CD4-positive, alpha-beta T cell (primary cell): ENCODE measurements at regions not wholly inside any gene's neighbourhood (a gene's known extent, or its start where the extent isn't known, plus 50 kb on each side); places are given as distances from the start of the nearest gene placed in this dataset.

ENCODE experiments used
- ATAC-seq: fragments of 200-7000 bp; cut with Tn5 transposase; one replicate; pipeline ENCODE4 v1.10.0; 2022; ENCODE audit warnings: mild to moderate bottlenecking; ENCODE audit not compliant: poor library complexity
- CTCF ChIA-PET: fragments of 350-600 bp; sonication (Branson Sonifier 250); formaldehyde crosslinking; loops from one replicate; lab custom pipeline; 2021; ENCODE audit warnings: antibody characterized with exemption, inconsistent platforms; lab: Charles Lee
- POLR2A ChIA-PET: fragments of 350-600 bp; sonication (Branson Sonifier 250); formaldehyde crosslinking; loops from one replicate; lab custom pipeline; 2021; ENCODE audit warnings: antibody characterized with exemption, inconsistent platforms; lab: Charles Lee
- DNase-seq, 14 experiments: peaks; one replicate each; pipeline ENCODE4 v3.0.0-alpha.2; 2013 to 2020; ENCODE audit warnings: mixed read lengths in 2 of 14
- H3K27ac ChIP-seq, 2 donors: one replicate each; pipeline versions ENCODE4 v1.5.1 to v1.7.0; 2013; ENCODE audit warnings: low read length in 2 of 2, low read depth in 1 of 2, mild to moderate bottlenecking in 1 of 2
- H3K27me3 ChIP-seq, 2 experiments: 1 replicate in 1 of 2; 2 replicates in 1 of 2; pipeline versions ENCODE4 v1.6.1 to v1.7.0; 2013; ENCODE audit warnings: low read length in 2 of 2, control low read depth in 1 of 2, mild to moderate bottlenecking in 1 of 2, moderate library complexity in 1 of 2; ENCODE audit not compliant: insufficient read depth in 2 of 2, control insufficient read depth in 1 of 2
- H3K36me3 ChIP-seq: one replicate; pipeline ENCODE4 v1.6.1; 2013; ENCODE audit warnings: low read length, control low read depth; ENCODE audit not compliant: insufficient read depth
- H3K4me1 ChIP-seq: one replicate; pipeline ENCODE4 v1.6.1; 2013; ENCODE audit warnings: low read length, control low read depth; ENCODE audit not compliant: insufficient read depth
- H3K4me3 ChIP-seq: one replicate; pipeline ENCODE4 v1.5.1; 2013; ENCODE audit warnings: mild to moderate bottlenecking, low read length, moderate library complexity
- H3K9me3 ChIP-seq, 2 experiments: 1 replicate in 1 of 2; 2 replicates in 1 of 2; pipeline versions ENCODE4 v1.6.1 to v1.7.0; 2013; ENCODE audit warnings: low read length in 2 of 2, mild to moderate bottlenecking in 2 of 2, control low read depth in 1 of 2, moderate library complexity in 1 of 2; ENCODE audit not compliant: control insufficient read depth in 1 of 2, insufficient read depth in 1 of 2
- H3K27ac Mint-ChIP-seq: one replicate; pipeline ENCODE4 v1.8.0; 2020; ENCODE audit warnings: mixed read lengths
- H3K27me3 Mint-ChIP-seq: one replicate; pipeline ENCODE4 v1.8.0; 2021; ENCODE audit warnings: mixed read lengths
- H3K36me3 Mint-ChIP-seq: one replicate; pipeline ENCODE4 v1.8.0; 2021; ENCODE audit warnings: low read depth, mixed read lengths
- H3K4me1 Mint-ChIP-seq: one replicate; pipeline ENCODE4 v1.8.0; 2021; ENCODE audit warnings: low read depth, mixed read lengths
- H3K4me3 Mint-ChIP-seq: one replicate; pipeline ENCODE4 v1.8.0; 2020; ENCODE audit warnings: mild to moderate bottlenecking, mixed read lengths
- H3K9me3 Mint-ChIP-seq: one replicate; pipeline ENCODE4 v1.8.0; 2020; ENCODE audit warnings: mixed read lengths
- intact Hi-C, 2 experiments: fragments of 100-400 bp; cut with DNase I in 1 of 2; cut with micrococcal nuclease in 1 of 2; formaldehyde crosslinking; loops; one replicate each; pipeline versions ENCODE4 v1.15.1 to v1.9.0; 2023 to 2025; cut with DNase I, micrococcal nuclease
- TF ChIP-seq, protein P1 (sequence below): fragments of 200-600 bp; IDR thresholded peaks from one replicate; pipeline ENCODE4 v1.8.0; 2022; ENCODE audit warnings: antibody characterized with exemption, mild to moderate bottlenecking

DNA sequence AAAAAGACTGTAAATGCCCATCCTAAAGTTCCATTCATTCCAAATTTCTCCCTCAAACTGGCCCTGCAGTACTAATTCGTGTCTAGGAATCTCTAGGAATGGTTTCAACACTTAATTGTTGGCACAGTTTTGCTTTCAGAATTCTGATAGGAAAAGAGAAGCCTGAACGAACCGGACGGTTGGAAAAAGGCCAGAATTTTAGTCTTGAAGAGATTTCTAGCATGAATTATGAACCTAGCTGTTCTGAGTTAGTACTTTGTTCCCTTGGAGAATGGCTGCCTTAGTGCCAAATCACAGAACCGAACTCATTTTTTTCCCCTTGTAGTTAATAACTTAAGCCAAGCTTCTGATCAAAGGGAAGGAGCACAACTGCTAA, 262.6 kb downstream of the ADAMTS20 start:
- CTCF ChIA-PET = no interaction called here
- no peaks in the 10 kb centered on the region for H3K9me3 Mint-ChIP-seq

DNA sequence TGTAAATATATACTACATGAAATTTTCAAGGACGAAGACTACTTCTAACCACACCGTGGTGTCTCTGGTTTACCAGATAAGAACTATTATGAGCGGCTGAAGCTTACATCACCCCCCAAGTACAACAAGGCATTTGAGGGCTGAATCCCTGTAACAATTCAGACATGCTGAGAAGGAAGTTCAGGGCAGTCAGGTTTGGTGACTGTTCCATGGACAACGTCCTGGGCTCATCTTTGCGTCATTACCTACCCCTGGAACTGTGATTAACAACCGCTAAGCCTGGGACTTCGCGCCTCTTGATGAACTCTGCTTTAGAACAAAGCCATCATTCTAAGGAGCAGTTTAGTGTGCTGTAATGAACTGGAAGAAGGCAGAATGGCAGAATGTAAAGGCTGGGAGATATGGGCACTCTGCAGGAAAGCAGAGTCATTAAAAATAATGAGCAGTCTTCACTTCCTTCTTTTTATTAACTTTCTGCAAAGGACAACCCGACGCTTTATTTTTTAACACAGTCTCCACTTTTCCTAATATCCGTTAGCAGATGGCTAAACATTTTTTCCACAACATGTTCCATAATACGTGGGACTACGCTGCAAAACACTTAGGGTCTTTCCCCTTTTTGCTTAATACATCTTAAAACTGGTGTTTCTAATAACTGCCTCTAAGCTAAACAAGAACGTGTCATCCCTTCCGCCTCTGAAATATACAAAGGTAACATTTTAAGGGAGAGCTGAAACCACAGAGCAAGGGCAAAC, 263.2 kb downstream of the ADAMTS20 start:
- Histone ChIP-seq H3K4me3 (no peak overlapping the region), H3K27me3 (no peaks in the 10 kb centered on the region), H3K4me1 (no peaks in the 10 kb centered on the region), H3K36me3 (no peaks in the 10 kb centered on the region), H3K9me3 (no peaks in the 10 kb centered on the region), H3K27ac (no peak overlapping the region)
- ATAC-seq = no peak
- no peaks in the 10 kb centered on the region for H3K4me1 Mint-ChIP-seq
- DNase-seq = no peak
- H3K36me3 Mint-ChIP-seq = no peaks in the 10 kb centered on the region
- no peaks in the 10 kb centered on the region for H3K9me3 Mint-ChIP-seq
- POLR2A ChIA-PET = no interaction called here
- H3K27ac Mint-ChIP-seq = no peak overlapping the region
- CTCF ChIA-PET = no interaction called here
- no peak overlapping the region for H3K4me3 Mint-ChIP-seq
- TF ChIP-seq, protein P1, sequence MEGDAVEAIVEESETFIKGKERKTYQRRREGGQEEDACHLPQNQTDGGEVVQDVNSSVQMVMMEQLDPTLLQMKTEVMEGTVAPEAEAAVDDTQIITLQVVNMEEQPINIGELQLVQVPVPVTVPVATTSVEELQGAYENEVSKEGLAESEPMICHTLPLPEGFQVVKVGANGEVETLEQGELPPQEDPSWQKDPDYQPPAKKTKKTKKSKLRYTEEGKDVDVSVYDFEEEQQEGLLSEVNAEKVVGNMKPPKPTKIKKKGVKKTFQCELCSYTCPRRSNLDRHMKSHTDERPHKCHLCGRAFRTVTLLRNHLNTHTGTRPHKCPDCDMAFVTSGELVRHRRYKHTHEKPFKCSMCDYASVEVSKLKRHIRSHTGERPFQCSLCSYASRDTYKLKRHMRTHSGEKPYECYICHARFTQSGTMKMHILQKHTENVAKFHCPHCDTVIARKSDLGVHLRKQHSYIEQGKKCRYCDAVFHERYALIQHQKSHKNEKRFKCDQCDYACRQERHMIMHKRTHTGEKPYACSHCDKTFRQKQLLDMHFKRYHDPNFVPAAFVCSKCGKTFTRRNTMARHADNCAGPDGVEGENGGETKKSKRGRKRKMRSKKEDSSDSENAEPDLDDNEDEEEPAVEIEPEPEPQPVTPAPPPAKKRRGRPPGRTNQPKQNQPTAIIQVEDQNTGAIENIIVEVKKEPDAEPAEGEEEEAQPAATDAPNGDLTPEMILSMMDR = no peak
- intact Hi-C loops = no loop called here
- no peaks in the 10 kb centered on the region for H3K27me3 Mint-ChIP-seq

More for the DNA sequence above, 262.6 kb downstream of the ADAMTS20 start:
- Mint-ChIP-seq H3K36me3 (no peaks in the 10 kb centered on the region), H3K27ac (no peak overlapping the region), H3K4me1 (no peaks in the 10 kb centered on the region), H3K27me3 (no peaks in the 10 kb centered on the region), H3K4me3 (no peak overlapping the region)
- no peaks in the 10 kb centered on the region for H3K36me3 ChIP-seq
- POLR2A ChIA-PET = no interaction called here
- H3K9me3 ChIP-seq = no peaks in the 10 kb centered on the region
- ATAC-seq (no peak), DNase-seq (no peak)
- H3K27me3 ChIP-seq = no peaks in the 10 kb centered on the region
- TF ChIP-seq, protein P1 = no peak
- no peak overlapping the region for H3K4me3 ChIP-seq
- intact Hi-C loops = no loop called here
- H3K27ac ChIP-seq = no peak overlapping the region
- no peaks in the 10 kb centered on the region for H3K4me1 ChIP-seq

DNA sequence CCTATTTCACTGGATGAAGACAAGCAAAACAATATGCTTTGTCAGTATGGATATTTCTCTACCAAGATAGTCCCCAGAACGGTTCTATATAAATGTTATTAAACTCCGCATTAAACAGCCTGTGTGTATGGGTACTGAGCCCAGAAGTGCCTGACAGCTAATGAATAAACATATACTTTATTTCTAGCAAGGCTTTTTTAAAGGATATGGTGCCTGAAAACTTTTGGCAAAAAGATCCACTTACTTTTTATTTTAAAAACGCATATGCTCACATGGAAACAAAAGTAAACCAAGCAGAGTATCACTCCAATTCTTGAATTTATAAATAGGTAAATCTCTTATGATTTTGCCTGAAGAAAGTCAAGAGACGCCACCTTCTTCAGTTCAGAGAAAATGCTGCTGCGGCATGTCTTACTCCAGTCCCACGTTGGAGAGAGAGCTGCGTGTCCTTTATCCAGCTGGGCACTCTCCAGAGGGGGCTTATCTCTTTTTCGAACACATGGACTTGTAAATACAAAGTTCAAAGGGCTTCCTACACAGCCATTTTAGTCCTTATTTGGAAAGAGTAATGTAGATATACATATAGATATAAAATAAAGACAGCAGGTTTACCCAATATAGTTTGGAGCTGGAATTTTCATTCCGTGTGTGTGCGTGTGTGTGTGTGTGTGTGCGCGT, 264.2 kb downstream of the ADAMTS20 start:
- POLR2A ChIA-PET = no interaction called here
- Histone ChIP-seq H3K27ac (no peak overlapping the region), H3K4me1 (no peaks in the 10 kb centered on the region), H3K36me3 (no peaks in the 10 kb centered on the region), H3K9me3 (no peaks in the 10 kb centered on the region), H3K4me3 (no peak overlapping the region), H3K27me3 (no peaks in the 10 kb centered on the region)
- Mint-ChIP-seq H3K36me3 (no peaks in the 10 kb centered on the region), H3K4me3 (no peak overlapping the region), H3K9me3 (no peaks in the 10 kb centered on the region), H3K27me3 (no peaks in the 10 kb centered on the region), H3K27ac (no peak overlapping the region), H3K4me1 (no peaks in the 10 kb centered on the region)
- no peak for DNase-seq
- TF ChIP-seq, protein P1 = no peak
- ATAC-seq = no peak
- CTCF ChIA-PET = no interaction called here
- intact Hi-C loops = no loop called here
